ENCODE measurements at regions not wholly inside any gene's neighbourhood (a gene's known extent, or its start where the extent isn't known, plus 50 kb on each side); places are given as distances from the start of the nearest gene placed in this dataset.

GRCh38 chr20:56805313-56805712 is 176.2 kb downstream of the TFAP2C start:
- H3K4me3 ChIP-seq (ENCODE audit: control insufficient read depth, low read depth, low read length), result no peak overlapping the region
- DNase-seq (ENCODE audit: low read depth), result no peak
- no peak for TF ChIP-seq CTCF (IDR thresholded peaks at IDR 0.05; ENCODE audit: control insufficient read depth, insufficient read depth, low read depth, low read length, missing control alignments)

- TF ChIP-seq CTCF (IDR thresholded peaks at IDR 0.05; ENCODE audit: control insufficient read depth, insufficient read depth, low read depth, low read length, missing control alignments), result no peak
- no peak overlapping the region for H3K4me3 ChIP-seq (ENCODE audit: control insufficient read depth, low read depth, low read length)
- no peak for DNase-seq (ENCODE audit: low read depth)
These were observed 176.9 kb downstream of the TFAP2C start for GRCh38 chr20:56805966-56806365.

GRCh38 chr20:56806952-56807517 is 177.9 kb downstream of the TFAP2C start:
- TF ChIP-seq CTCF (IDR thresholded peaks at IDR 0.05; ENCODE audit: control insufficient read depth, insufficient read depth, low read depth, low read length, missing control alignments), result no peak
- no peak for DNase-seq (ENCODE audit: low read depth)
- H3K4me3 ChIP-seq (ENCODE audit: control insufficient read depth, low read depth, low read length), result no peak overlapping the region

- no peak overlapping the region for H3K4me3 ChIP-seq (ENCODE audit: control insufficient read depth, low read depth, low read length)
- DNase-seq (ENCODE audit: low read depth), result no peak
- no peak for TF ChIP-seq CTCF (IDR thresholded peaks at IDR 0.05; ENCODE audit: control insufficient read depth, insufficient read depth, low read depth, low read length, missing control alignments)
These were observed 179.1 kb downstream of the TFAP2C start for GRCh38 chr20:56808117-56808725.

- no peak overlapping the region for H3K4me3 ChIP-seq (ENCODE audit: control insufficient read depth, low read depth, low read length)
- DNase-seq (ENCODE audit: low read depth), result no peak
- no peak for TF ChIP-seq CTCF (IDR thresholded peaks at IDR 0.05; ENCODE audit: control insufficient read depth, insufficient read depth, low read depth, low read length, missing control alignments)
These were observed 179.6 kb downstream of the TFAP2C start for GRCh38 chr20:56808732-56809131.

- no peak overlapping the region for H3K4me3 ChIP-seq (ENCODE audit: control insufficient read depth, low read depth, low read length)
- no peak for DNase-seq (ENCODE audit: low read depth)
- TF ChIP-seq CTCF (IDR thresholded peaks at IDR 0.05; ENCODE audit: control insufficient read depth, insufficient read depth, low read depth, low read length, missing control alignments), result no peak
These were observed 180.6 kb downstream of the TFAP2C start for GRCh38 chr20:56809668-56810067.

All from AG09309 (cell line).